Islet of Langerhans (tissue), 1 donor: ENCODE measurements at regions not wholly inside any gene's neighbourhood (a gene's known extent, or its start where the extent isn't known, plus 50 kb on each side); places are given as distances from the start of the nearest gene placed in this dataset.

ENCODE experiments used
- FAIRE-seq: peaks from one replicate; lab custom pipeline; 2011; peaks lifted over from hg19 to GRCh38; lab: Jason Lieb, UNC

DNA sequence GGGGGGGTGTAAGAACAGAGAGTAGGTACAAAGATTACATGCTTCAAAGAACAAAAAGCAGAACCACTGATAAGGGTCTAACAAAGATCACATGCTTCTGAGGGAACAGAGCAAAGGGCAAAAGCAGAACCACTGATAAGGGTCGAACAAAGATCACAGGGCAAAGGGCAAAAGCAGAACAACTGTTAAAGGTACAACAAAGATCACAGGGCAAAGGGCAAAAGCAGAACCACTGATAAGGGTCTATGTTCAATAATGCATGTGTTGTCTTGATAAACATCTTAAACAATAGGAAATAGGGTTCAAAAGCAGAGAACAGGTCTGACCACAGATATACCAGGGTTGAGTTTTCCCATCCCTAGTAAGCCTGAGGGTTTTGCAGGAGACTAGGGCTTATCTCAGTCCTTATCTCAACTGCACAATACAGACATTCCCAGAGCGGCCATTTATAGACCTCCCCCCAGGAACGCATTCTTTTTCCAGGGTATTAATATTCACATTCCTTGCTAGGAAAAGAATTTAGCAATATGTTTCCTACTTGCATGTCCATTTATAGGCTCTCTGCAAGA is 81.9 kb upstream of the PGR start:
- FAIRE-seq: no peak

- no peak for FAIRE-seq
Observed at GRCh38 chr11:101202614-101203013, 73.0 kb upstream of the PGR start.

DNA sequence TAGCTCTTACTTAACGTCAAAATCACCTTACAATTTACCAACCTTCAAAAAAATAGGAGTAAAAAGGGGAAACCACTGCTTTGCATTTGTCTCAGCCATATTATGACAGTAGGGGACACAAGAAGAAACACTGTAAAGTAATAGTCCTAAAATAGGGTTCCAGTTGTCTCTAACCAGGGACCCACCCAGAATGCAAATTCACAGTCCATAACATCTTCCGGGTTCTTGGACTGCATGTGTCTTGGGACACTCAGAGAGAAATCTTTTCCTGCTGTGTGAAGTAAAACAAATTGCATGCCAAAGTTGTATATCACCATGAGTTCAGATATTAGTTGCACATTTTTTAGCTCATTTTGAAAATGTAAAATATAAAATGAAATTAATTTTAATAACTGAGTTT is 69.8 kb upstream of the PGR start:
- no peak for FAIRE-seq

DNA sequence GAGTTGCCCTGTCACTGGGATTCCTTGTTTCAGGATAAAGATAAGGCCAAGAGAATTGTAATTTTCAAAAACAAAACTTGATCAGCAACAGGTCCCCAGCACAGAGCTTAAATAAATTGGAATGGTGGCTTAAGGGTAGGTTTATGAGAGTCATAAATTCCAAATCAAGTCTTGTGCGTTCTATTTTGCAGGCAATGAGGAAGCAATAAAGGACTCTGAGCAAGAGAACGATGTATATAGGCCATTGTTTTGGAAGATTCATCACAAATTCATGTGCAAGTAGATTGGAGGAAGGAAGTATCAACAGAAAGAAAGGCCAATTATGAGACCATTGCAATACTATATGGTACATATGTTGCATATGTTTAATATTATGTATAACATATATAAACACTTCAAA is 65.7 kb upstream of the PGR start:
- no peak for FAIRE-seq

DNA sequence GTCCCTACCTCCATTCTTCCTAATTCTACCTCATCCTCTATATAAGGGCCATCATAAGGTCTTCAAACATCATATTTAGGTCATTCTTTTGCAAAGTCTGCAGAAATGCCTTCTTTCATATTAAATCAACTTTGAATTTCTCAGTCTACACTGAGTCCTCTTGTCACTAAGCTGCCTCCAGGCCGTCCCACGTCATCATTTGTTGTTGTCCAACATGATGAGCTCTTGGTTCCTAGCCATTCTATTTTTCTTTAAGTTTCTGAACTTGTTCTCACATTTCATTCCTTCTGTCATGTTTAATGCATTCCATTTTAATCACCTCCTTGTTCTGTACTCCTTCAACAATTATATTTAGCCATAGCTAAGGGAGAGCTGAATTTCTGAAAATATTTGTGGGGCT is 59.2 kb upstream of the PGR start:
- no peak for FAIRE-seq

GRCh38 chr11:101188173-101188572 is 58.6 kb upstream of the PGR start:
- FAIRE-seq: no peak

GRCh38 chr11:101187748-101188147 is 58.1 kb upstream of the PGR start:
- FAIRE-seq: peak; percentile 100

- peak; percentile 76 for FAIRE-seq
Observed at GRCh38 chr11:101185985-101186384, 56.4 kb upstream of the PGR start.

DNA sequence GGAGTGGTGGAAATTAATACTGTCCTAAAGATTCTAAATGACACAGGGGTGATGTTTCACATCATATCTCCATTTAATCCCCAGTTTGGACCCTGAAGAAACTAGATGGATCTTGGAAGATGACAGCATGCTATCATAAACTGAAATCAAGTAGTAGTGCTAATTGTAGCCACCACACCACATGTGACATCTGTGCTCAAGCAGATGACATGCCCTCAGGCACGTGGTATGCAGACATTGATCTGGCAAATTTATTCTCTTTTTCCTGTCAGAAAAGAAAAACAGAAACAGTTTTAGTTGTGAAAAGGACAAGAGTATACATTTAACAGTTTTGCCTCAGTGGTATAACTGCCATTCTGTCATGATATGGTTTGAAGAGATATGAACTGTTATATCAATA is 52.9 kb upstream of the PGR start:
- no peak for FAIRE-seq

GRCh38 chr11:101180481-101180880 is 50.9 kb upstream of the PGR start:
- FAIRE-seq: no peak
